Ishikawa (cell line): ENCODE measurements at regions not wholly inside any gene's neighbourhood (a gene's known extent, or its start where the extent isn't known, plus 50 kb on each side); places are given as distances from the start of the nearest gene placed in this dataset.

Experiments used
- CEBPB ChIP-seq: IDR thresholded peaks from 2 replicates; pipeline ENCODE4 v1.6.1; 2012
- EP300 ChIP-seq: IDR thresholded peaks from 2 replicates; pipeline ENCODE4 v1.6.1; 2012; ENCODE audit warnings: borderline replicate concordance
- FOXM1 ChIP-seq: IDR thresholded peaks from 2 replicates; pipeline ENCODE4 v1.6.1; 2012; ENCODE audit warnings: low read depth, borderline replicate concordance
- REST ChIP-seq: IDR thresholded peaks from 2 replicates; pipeline ENCODE4 v1.6.1; 2012; ENCODE audit warnings: low read depth, mild to moderate bottlenecking
- TAF1 ChIP-seq: IDR thresholded peaks from 2 replicates; pipeline ENCODE4 v1.6.1; 2012; ENCODE audit warnings: low read depth, mild to moderate bottlenecking
- YY1 ChIP-seq: IDR thresholded peaks from 2 replicates; pipeline ENCODE4 v1.6.1; 2012; ENCODE audit warnings: low read depth
- TF ChIP-seq, protein P1 (sequence below): IDR thresholded peaks from 2 replicates; pipeline ENCODE4 v1.6.1; 2012

DNA sequence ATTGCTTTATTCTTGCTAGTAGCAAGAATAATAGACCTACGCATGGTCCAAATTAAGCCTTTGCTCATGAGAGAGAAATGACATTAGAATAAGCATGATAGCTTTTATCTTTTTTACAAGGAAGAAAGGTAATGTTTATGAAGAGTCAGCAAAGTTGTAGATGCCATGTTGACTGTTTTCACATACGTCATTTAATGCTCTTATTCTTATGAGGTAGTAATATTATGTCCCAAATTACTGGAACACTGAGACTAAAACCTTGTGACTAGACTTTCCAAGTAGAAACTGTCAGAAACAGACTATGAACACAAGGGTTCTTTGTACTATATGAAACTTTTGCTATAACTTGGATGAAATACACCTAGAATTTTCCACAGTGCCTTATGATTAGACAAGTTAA lies 552.8 kb upstream of the SLC8A1 start:
- TF ChIP-seq, protein P1, sequence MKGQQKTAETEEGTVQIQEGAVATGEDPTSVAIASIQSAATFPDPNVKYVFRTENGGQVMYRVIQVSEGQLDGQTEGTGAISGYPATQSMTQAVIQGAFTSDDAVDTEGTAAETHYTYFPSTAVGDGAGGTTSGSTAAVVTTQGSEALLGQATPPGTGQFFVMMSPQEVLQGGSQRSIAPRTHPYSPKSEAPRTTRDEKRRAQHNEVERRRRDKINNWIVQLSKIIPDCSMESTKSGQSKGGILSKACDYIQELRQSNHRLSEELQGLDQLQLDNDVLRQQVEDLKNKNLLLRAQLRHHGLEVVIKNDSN, result no peak
- TF ChIP-seq YY1, result no peak
- TF ChIP-seq CEBPB, result no peak
- no peak for TF ChIP-seq FOXM1
- TF ChIP-seq EP300, result no peak
- TF ChIP-seq TAF1, result no peak
- TF ChIP-seq REST, result no peak
